Limb (tissue), 2 donors: ENCODE measurements at regions not wholly inside any gene's neighbourhood (a gene's known extent, or its start where the extent isn't known, plus 50 kb on each side); places are given as distances from the start of the nearest gene placed in this dataset.
A peak's percentile ranks its signal among the peaks of the same experiment; 100 is the strongest.

Source experiments
- DNase-seq, 2 donors: peaks; one replicate each; pipeline ENCODE4 v3.0.0-alpha.2; 2016; ENCODE audit errors: extremely low spot score in 2 of 2

GRCh38 chr17:77361986-77362620, 221.3 kb downstream of the SEC14L1 start:
- no peak for DNase-seq

GRCh38 chr17:77363821-77364361, 223.1 kb downstream of the SEC14L1 start:
- DNase-seq: no peak

GRCh38 chr17:77364381-77364911, 223.7 kb downstream of the SEC14L1 start:
- DNase-seq: no peak

GRCh38 chr17:77364941-77365583, 224.3 kb downstream of the SEC14L1 start:
- no peak for DNase-seq

- peak in 1 of 2 donors; percentile 25 for DNase-seq
These were observed 224.9 kb downstream of the SEC14L1 start for GRCh38 chr17:77365584-77366186.

- DNase-seq: no peak
These were observed 225.4 kb downstream of the SEC14L1 start for GRCh38 chr17:77366206-77366557.

GRCh38 chr17:77366558-77367245, 225.9 kb downstream of the SEC14L1 start:
- peak in 1 of 2 donors; percentile 30 for DNase-seq

GRCh38 chr17:77369544-77369971, 228.8 kb downstream of the SEC14L1 start:
- DNase-seq: no peak

- DNase-seq: no peak
These were observed 229.8 kb downstream of the SEC14L1 start for GRCh38 chr17:77370586-77370985.

- no peak for DNase-seq
These were observed 230.5 kb downstream of the SEC14L1 start for GRCh38 chr17:77371117-77371887.

- DNase-seq: no peak
These were observed 231.2 kb downstream of the SEC14L1 start for GRCh38 chr17:77371888-77372443.

GRCh38 chr17:77372444-77373298, 231.9 kb downstream of the SEC14L1 start:
- DNase-seq: peak; percentile 89 to 93

GRCh38 chr17:77373299-77374169, 232.8 kb downstream of the SEC14L1 start:
- DNase-seq: peak in 1 of 2 donors; percentile 73

GRCh38 chr17:77374170-77374936, 233.6 kb downstream of the SEC14L1 start:
- peak; percentile 80 to 85 for DNase-seq

GRCh38 chr17:77375108-77375916, 234.5 kb downstream of the SEC14L1 start:
- no peak for DNase-seq

GRCh38 chr17:77375917-77376651, 235.3 kb downstream of the SEC14L1 start:
- DNase-seq: no peak
